AML-193 (cell line): ENCODE measurements at regions not wholly inside any gene's neighbourhood (a gene's known extent, or its start where the extent isn't known, plus 50 kb on each side); places are given as distances from the start of the nearest gene placed in this dataset.
"Not testable (repeated sequence)": the region's sequence is repeated elsewhere in the genome, so short reads cannot be mapped to it uniquely, and the experiment has no call there.

Experiments used
- DNase-seq, 2 experiments: peaks; one replicate each; lab custom pipeline; 2025; lab: John Stamatoyannopoulos, UW

DNA sequence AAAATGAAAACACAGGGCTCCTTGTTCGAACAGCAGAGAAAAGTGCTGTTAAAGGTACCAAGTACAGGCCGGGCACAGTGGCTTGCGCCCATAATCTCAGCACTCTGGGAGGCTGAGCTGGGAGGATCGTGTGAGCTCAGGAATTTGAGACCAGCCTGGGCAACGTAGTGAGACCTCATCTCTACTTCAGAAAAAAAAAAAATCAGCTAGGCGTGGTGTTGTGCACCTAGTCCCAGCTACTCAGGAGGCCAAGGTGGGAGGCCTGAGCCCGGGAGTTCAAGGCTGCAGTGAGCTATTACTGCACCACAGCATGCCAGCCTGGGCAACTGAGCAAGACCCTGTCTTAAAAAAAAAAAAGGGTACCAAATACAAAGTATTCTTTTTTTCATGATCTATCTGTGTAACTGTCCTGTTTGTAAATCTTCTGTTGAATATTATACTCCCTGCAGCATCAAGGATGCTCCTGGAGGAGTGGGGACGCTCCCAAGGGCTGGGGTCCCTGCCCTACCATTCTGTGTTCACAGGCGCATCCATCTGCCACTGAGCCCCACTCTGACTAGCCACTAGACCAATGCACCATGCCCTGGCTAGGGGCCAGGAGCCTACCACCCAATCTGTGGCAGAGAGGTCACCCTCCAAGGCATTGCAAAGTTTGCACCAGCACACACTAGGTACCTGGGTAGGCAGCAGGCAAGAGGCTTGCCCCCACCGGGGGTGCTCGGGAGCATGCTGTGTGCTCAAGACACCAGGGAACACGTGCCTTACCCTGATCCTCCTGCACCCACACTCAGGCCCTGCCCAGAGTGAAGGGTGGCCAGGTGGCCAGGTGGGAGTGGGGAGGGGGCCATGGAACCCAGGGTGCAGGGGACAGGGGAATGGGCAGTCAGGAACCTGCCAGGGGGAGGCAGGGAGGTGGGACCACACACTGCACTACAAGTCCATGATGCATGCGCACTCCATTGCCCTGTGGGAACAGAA, 67.3 kb upstream of the KMT2C start:
- DNase-seq, result no peak

DNA sequence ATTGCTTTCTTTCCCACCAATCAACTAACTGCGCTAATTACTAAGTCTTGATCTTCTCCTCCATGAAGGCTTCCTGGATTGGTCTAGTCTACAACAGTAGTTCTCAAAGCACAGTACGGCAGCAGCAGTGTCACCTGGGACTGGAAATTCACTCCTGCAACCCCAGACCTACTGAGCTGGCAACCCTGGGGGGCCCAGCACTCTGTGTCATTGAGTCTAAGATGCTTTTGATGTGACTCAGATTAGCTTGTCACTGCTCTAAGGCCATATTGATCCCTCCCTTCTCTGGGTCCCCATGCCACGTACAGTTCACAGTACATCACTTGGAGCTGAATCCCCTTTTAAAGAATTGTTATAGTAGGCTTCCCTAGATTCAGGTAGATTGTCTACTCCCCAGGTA, 65.7 kb upstream of the KMT2C start:
- DNase-seq, result no peak

DNA sequence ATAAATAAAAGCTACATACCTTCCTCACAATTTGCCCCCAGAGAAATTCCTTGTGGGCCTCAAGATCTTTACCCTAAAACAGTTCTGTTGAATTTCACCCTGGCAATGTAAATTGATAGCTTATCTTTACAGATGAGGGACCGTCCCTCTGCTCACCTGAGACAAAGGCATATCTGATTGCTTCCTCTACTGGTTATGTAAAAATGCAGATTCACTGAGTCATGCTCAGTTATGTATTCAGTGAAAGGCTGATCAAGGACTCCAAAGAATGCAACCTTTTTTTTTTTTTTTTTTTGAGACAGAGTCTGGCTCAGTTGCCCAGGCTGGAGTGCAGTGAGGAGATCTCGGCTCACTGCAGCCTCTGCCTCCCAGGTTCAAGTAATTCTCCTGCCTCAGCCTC, 64.2 kb upstream of the KMT2C start:
- not testable (repeated sequence) for DNase-seq

DNA sequence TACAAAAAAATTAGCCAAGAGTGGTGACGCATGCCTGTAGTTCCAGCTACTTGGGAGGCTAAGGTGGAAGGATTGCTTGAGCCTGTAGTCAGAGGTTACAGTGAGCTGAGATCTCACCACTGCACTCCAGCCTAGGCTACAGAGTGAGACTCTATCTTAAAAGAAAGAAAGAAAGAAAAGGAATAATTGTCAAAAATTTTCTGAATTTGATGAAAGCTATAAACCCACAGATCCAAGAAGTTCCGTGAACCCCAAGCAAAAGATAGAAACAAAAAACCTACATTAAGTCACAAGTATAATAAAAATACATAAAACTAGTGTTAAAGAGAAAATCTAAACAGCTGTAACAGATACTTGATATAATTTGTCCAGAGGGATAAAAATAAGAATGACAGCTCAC, 60.1 kb upstream of the KMT2C start:
- DNase-seq, result no peak

DNA sequence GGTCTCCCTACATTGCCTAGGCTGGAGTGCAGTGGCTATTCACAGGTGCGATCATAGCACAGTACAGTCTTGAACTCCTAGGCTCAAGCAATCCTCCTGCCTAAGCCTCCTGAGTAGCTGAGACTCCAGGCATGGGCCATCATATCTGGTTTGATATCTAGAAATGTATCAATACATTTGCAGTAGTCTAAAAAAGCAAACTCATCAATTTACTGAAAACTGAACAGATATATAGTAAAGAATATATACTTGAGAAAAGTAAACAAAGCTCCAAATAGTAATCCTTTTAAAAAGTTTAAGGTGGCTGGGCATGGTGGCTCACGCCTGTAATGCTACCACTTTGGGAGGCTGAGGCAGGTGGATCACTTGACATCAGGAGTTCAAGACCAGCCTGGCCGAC, 57.1 kb upstream of the KMT2C start:
- no peak for DNase-seq

DNA sequence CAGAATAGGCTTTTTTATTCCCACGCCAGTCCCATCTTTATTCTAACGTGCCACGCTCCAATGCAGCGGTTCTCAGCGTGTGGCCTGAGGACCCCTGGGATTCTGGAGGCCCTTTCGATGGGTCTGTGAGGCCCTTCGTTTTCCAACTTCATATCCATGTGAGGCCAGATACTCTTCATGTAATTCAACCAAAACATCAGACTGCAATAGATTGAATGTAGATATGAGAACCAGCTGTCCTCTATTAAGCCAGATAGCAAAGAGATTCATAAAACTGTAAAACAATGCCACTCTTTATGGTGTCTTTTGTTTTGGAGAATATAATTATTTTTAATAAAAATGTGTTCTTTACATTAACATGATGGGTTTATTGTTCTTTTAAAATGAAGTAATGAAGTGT, 53.2 kb upstream of the KMT2C start:
- no peak for DNase-seq

DNA sequence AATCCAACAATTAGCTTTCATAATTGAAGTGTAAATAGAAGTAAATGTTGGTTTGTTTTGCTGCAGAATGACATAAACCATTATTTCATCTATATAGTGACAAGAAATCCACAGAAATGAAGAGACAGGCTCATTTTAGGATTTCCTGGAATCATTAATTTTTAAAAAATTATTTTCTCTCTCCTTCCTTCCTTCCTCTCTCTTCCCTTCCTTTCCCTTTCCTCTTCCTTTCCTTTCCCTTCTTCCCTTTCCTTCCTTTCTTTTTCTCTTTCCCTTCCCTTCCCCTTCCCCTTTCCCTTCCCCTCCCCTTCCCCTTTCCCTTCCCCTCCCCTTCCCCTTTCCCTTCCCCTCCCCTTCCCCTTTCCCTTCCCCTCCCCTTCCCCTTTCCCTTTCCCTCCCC, 51.2 kb upstream of the KMT2C start:
- DNase-seq, result no peak

DNA sequence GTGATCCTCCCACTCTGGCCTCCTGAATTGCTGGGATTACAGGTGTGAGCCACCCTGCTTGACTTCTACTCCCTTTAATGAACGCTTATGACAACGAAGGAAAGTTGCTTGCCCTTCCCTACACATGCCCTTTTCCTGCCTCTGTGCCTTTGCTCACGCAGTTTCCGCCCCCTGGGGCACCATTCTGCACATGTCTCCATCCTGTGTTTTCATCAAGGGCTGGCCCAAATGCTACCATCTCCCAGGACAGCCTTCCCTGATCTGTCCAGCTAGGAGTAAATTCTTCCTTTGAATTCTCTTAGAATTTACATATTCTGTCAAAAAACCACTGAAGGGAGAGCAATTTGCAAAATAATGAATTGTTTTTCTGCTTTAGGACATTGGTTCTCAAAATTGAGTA, 50.0 kb upstream of the KMT2C start:
- DNase-seq, result no peak
